GM21576 (cell line): ENCODE measurements at regions not wholly inside any gene's neighbourhood (a gene's known extent, or its start where the extent isn't known, plus 50 kb on each side); places are given as distances from the start of the nearest gene placed in this dataset.

Experiments used
- ATAC-seq: cut with Tn5 transposase; IDR thresholded peaks from one replicate; pipeline ENCODE4 v1.9.1; 2021; ENCODE audit warnings: mild to moderate bottlenecking, moderate library complexity; ENCODE audit not compliant: unreplicated experiment

GRCh38 chr20:6884114-6884513 is 116.6 kb downstream of the BMP2 start:
- ATAC-seq, result no peak

GRCh38 chr20:6886065-6886729 is 118.7 kb downstream of the BMP2 start:
- ATAC-seq, result no peak

- ATAC-seq, result no peak
These were observed 120.5 kb downstream of the BMP2 start for GRCh38 chr20:6887966-6888365.

GRCh38 chr20:6888736-6889395 is 121.4 kb downstream of the BMP2 start:
- ATAC-seq, result no peak

- no peak for ATAC-seq
These were observed 125.2 kb downstream of the BMP2 start for GRCh38 chr20:6892724-6893123.

- ATAC-seq, result no peak
These were observed 131.4 kb downstream of the BMP2 start for GRCh38 chr20:6898928-6899327.

- no peak for ATAC-seq
These were observed 139.4 kb downstream of the BMP2 start for GRCh38 chr20:6906871-6907270.

- ATAC-seq, result no peak
These were observed 141.2 kb downstream of the BMP2 start for GRCh38 chr20:6908673-6909072.

- no peak for ATAC-seq
These were observed 142.1 kb downstream of the BMP2 start for GRCh38 chr20:6909608-6910007.

GRCh38 chr20:6914986-6915385 is 147.5 kb downstream of the BMP2 start:
- no peak for ATAC-seq

GRCh38 chr20:6916938-6917337 is 149.5 kb downstream of the BMP2 start:
- ATAC-seq, result no peak

- ATAC-seq, result no peak
These were observed 152.4 kb downstream of the BMP2 start for GRCh38 chr20:6919792-6920468.

GRCh38 chr20:6920991-6921613 is 153.6 kb downstream of the BMP2 start:
- no peak for ATAC-seq

GRCh38 chr20:6921717-6922386 is 154.4 kb downstream of the BMP2 start:
- ATAC-seq, result no peak

- no peak for ATAC-seq
These were observed 157.2 kb downstream of the BMP2 start for GRCh38 chr20:6924681-6925080.

- no peak for ATAC-seq
These were observed 158.3 kb downstream of the BMP2 start for GRCh38 chr20:6925744-6926278.

GRCh38 chr20:6940048-6940447 is 172.6 kb downstream of the BMP2 start:
- no peak for ATAC-seq

GRCh38 chr20:6940876-6941275 is 173.4 kb downstream of the BMP2 start:
- ATAC-seq, result no peak

GRCh38 chr20:6941571-6941970 is 174.1 kb downstream of the BMP2 start:
- ATAC-seq, result no peak

- no peak for ATAC-seq
These were observed 174.8 kb downstream of the BMP2 start for GRCh38 chr20:6942266-6942665.

- ATAC-seq, result no peak
These were observed 176.8 kb downstream of the BMP2 start for GRCh38 chr20:6944292-6944691.
